Upper lobe of right lung (tissue), 1 donor: ENCODE measurements at regions not wholly inside any gene's neighbourhood (a gene's known extent, or its start where the extent isn't known, plus 50 kb on each side); places are given as distances from the start of the nearest gene placed in this dataset.
A peak's percentile ranks its signal among the peaks of the same experiment; 100 is the strongest.

Experiments used
- ATAC-seq: fragments of 200-7000 bp; cut with Tn5 transposase; one replicate; pipeline ENCODE4 v1.9.1; 2020; ENCODE audit warnings: mild to moderate bottlenecking, moderate library complexity
- DNase-seq: peaks from one replicate; pipeline ENCODE4 v3.0.0-alpha.2; 2020
- H3K27ac ChIP-seq: fragments of 200-600 bp; one replicate; pipeline ENCODE4 v1.8.0; 2022
- H3K27me3 ChIP-seq: fragments of 200-600 bp; one replicate; pipeline ENCODE4 v1.8.0; 2022; ENCODE audit warnings: mild to moderate bottlenecking
- H3K36me3 ChIP-seq: fragments of 200-600 bp; one replicate; pipeline ENCODE4 v1.8.0; 2022
- H3K4me1 ChIP-seq: fragments of 200-600 bp; one replicate; pipeline ENCODE4 v1.8.0; 2022
- H3K4me3 ChIP-seq: fragments of 200-600 bp; one replicate; pipeline ENCODE4 v1.8.0; 2022; ENCODE audit warnings: mild to moderate bottlenecking
- H3K9me3 ChIP-seq: fragments of 200-600 bp; one replicate; pipeline ENCODE4 v1.8.0; 2022
- CTCF ChIP-seq: fragments of 200-600 bp; IDR thresholded peaks from one replicate; pipeline ENCODE4 v1.8.0; 2022; ENCODE audit warnings: antibody characterized with exemption
- intact Hi-C: fragments of 100-400 bp; cut with DNase I; formaldehyde crosslinking; loops from one replicate; pipeline ENCODE4 v1.11.0; 2022
- donor health status: DM: no; HTN: yes; CAD: no; lungs with severe emphysema.

DNA sequence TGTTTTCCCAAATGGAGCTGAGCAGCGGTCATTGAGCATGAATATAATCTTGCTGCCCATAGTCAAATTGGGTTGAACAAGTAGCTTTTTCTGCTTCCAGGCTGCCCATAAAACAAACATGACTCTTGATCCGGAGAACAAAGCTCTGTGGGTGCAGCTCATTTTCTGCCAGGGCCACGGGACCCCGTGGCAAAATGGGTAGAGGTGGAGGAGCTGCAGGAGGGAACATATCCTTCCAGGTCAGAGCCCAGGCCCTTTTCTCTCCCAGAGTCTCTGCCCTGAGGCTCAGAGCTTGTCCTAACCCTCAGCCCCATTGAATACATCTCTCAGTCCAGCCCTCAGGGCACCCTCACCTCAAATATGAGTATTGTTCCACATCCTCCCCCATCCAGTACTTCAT, 151.6 kb upstream of the TWIST2 start:
- intact Hi-C loops = no loop called here
- no peak for ATAC-seq
- Histone ChIP-seq H3K27me3 (no peaks in the 10 kb centered on the region), H3K9me3 (no peaks in the 10 kb centered on the region), H3K4me1 (peaks cover 15% of the 10 kb centered on the region), H3K4me3 (no peak overlapping the region), H3K36me3 (no peaks in the 10 kb centered on the region), H3K27ac (no peak overlapping the region)
- DNase-seq = no peak
- no peak for TF ChIP-seq CTCF

- H3K27me3 ChIP-seq = no peaks in the 10 kb centered on the region
- H3K9me3 ChIP-seq = no peaks in the 10 kb centered on the region
- TF ChIP-seq CTCF = no peak
- H3K27ac ChIP-seq = no peak overlapping the region
- H3K4me3 ChIP-seq = no peak overlapping the region
- no peaks in the 10 kb centered on the region for H3K36me3 ChIP-seq
- ATAC-seq (no peak), DNase-seq (no peak)
- H3K4me1 ChIP-seq = peaks cover 16% of the 10 kb centered on the region
- intact Hi-C loops = no loop called here
These were observed 151.1 kb upstream of the TWIST2 start for GRCh38 chr2:238696786-238697185.

DNA sequence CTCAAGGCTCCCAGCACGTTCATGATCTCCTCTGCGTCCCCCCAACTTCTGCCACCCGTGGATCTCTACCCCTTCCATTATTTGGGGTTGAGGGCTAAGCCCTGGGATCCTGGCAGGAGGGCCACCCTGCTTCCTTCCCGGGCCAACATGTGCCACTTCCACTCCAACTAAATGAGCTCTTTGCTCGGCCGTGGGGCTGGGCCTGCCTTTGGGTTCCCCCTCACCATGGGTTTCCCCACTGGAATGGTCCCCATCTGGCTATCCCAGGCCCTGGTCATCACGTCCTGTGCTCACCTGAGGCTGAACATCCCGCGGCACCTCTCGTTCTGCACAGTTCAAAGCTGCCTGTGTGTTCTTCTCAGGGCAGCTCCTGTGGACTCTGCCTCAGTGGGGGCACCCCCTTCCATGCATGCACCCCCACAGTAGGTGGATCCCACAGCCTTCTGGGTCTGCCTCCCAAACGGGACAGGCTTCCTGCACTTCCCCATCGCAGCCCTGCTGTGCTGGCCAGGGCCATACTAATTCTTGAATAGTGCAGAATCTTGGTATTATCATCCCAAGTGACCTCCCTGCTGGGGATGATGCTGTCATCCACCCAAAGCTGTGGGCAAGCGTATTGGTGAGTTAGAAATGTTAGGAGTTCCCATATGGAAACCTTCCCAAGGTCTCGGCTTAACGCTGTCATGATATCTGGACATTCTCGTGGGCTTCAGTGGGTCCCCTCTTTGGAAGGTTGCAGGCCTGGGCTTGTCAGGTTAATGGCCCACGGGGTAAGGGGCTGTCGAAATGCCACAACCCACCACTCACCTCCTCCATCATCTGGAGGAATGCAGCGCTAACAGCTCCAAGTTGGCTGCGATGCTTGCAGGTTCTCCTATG, 150.5 kb upstream of the TWIST2 start:
- Histone ChIP-seq H3K4me1 (peaks cover 16% of the 10 kb centered on the region), H3K36me3 (no peaks in the 10 kb centered on the region), H3K9me3 (no peaks in the 10 kb centered on the region), H3K4me3 (no peak overlapping the region), H3K27me3 (no peaks in the 10 kb centered on the region), H3K27ac (no peak overlapping the region)
- intact Hi-C loops = no loop called here
- TF ChIP-seq CTCF = no peak
- ATAC-seq (no peak), DNase-seq (no peak)

GRCh38 chr2:238698072-238698352, 149.9 kb upstream of the TWIST2 start:
- ATAC-seq = no peak
- intact Hi-C loops = no loop called here
- H3K27ac ChIP-seq = peak overlapping the region; percentile 76

GRCh38 chr2:238698451-238699306, 149.2 kb upstream of the TWIST2 start:
- Histone ChIP-seq H3K9me3 (no peaks in the 10 kb centered on the region), H3K4me1 (peaks cover 16% of the 10 kb centered on the region), H3K36me3 (no peaks in the 10 kb centered on the region), H3K27ac (peak overlapping the region; percentile 76), H3K27me3 (no peaks in the 10 kb centered on the region), H3K4me3 (no peak overlapping the region)
- ATAC-seq = no peak
- intact Hi-C loops = no loop called here
- DNase-seq = no peak
- TF ChIP-seq CTCF = no peak

More at GRCh38 chr2:238698072-238698352, 149.9 kb upstream of the TWIST2 start:
- no peaks in the 10 kb centered on the region for H3K27me3 ChIP-seq
- H3K9me3 ChIP-seq = no peaks in the 10 kb centered on the region
- TF ChIP-seq CTCF = no peak
- H3K4me1 ChIP-seq = peaks cover 16% of the 10 kb centered on the region
- H3K4me3 ChIP-seq = no peak overlapping the region
- DNase-seq = no peak
- H3K36me3 ChIP-seq = no peaks in the 10 kb centered on the region
